ENCODE measurements at regions not wholly inside any gene's neighbourhood (a gene's known extent, or its start where the extent isn't known, plus 50 kb on each side); places are given as distances from the start of the nearest gene placed in this dataset.

GRCh38 chr15:25557926-25558325 lies 119.1 kb upstream of the UBE3A start (continued):
- TF ChIP-seq CHD7 (IDR thresholded peaks at IDR 0.05; ENCODE audit: insufficient replicate concordance, low read length) = no peak
- no peak for TF ChIP-seq CHD2 (IDR thresholded peaks at IDR 0.05; ENCODE audit: low read length)
- no peak for TF ChIP-seq HDAC6 (IDR thresholded peaks at IDR 0.05; ENCODE audit: low read depth, low read length)
